ENCODE measurements at regions not wholly inside any gene's neighbourhood (a gene's known extent, or its start where the extent isn't known, plus 50 kb on each side); places are given as distances from the start of the nearest gene placed in this dataset.

DNA sequence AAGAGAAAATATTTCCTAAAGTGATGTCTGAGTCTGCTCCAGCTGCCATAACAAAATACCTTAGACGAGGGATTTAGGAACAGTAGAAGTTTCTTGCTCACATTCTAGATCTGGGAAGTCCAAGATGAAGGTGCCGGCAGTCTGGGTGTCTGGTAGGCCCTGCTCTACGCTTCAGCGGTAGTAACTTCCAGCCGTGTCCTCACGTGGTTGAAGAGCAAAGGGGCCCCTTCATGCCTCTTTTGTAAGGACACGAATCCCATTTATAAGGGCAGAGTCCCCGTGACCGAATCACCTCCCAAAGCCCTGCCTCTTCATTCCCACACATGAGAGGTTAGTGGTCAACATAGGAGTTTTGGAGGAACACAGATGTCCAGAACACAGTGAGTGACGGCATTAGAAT lies 52.2 kb upstream of the INPP5A start:
- no peak for DNase-seq (ENCODE audit: low spot score in 2 of 2)
- Histone ChIP-seq H3K36me3 (no peaks in the 10 kb centered on the region), H3K4me3 (no peak overlapping the region), H3K4me1 (no peaks in the 10 kb centered on the region), H3K27ac (no peak overlapping the region), H3K9me3 (no peaks in the 10 kb centered on the region), H3K27me3 (no peaks in the 10 kb centered on the region)
- TF ChIP-seq POLR2A (IDR thresholded peaks at IDR 0.05) (no peak), POLR2AphosphoS5 (IDR thresholded peaks at IDR 0.05) (no peak)
- TF ChIP-seq, protein P1, sequence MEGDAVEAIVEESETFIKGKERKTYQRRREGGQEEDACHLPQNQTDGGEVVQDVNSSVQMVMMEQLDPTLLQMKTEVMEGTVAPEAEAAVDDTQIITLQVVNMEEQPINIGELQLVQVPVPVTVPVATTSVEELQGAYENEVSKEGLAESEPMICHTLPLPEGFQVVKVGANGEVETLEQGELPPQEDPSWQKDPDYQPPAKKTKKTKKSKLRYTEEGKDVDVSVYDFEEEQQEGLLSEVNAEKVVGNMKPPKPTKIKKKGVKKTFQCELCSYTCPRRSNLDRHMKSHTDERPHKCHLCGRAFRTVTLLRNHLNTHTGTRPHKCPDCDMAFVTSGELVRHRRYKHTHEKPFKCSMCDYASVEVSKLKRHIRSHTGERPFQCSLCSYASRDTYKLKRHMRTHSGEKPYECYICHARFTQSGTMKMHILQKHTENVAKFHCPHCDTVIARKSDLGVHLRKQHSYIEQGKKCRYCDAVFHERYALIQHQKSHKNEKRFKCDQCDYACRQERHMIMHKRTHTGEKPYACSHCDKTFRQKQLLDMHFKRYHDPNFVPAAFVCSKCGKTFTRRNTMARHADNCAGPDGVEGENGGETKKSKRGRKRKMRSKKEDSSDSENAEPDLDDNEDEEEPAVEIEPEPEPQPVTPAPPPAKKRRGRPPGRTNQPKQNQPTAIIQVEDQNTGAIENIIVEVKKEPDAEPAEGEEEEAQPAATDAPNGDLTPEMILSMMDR (IDR thresholded peaks at IDR 0.05), result no peak
- intact Hi-C loops (cut with DNase I; ENCODE audit: low total_unique reads), result no loop called here

DNA sequence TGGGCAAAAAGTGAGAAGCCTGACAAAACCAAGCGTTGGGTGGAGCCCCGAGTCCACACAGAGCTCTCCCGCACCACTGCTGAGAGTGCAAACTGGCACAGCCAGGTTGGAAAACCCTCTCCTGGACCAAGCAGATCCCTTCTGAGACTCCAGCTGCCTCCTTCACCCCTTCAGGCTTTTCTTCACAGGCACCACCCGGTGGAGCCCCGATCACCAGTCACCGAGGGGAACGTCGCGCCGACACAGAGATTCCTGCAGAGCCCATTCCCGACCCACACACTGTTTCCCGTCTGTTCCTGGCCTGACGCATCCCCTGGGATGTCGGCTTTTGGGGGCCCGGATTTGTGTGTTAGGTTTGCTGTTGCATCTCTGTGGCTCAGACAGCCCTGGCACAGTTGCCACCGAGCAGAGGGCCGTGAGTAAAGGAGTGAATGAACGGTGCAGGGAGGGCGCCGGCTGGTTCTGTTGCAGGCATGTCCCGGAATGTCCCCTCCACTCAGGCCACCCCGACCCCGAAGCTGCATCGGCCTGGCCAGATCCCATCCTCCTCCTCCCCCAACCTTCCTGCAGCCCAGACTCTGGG lies 51.0 kb upstream of the INPP5A start:
- Histone ChIP-seq H3K4me3 (no peak overlapping the region), H3K9me3 (no peaks in the 10 kb centered on the region), H3K27me3 (no peaks in the 10 kb centered on the region), H3K36me3 (no peaks in the 10 kb centered on the region), H3K27ac (no peak overlapping the region), H3K4me1 (no peaks in the 10 kb centered on the region)
- DNase-seq (ENCODE audit: low spot score in 2 of 2), result peak in 1 of 2 donors; percentile 41
- TF ChIP-seq POLR2A (IDR thresholded peaks at IDR 0.05) (no peak), POLR2AphosphoS5 (IDR thresholded peaks at IDR 0.05) (no peak)
- TF ChIP-seq, protein P1 (IDR thresholded peaks at IDR 0.05), result no peak
- intact Hi-C loops (cut with DNase I; ENCODE audit: low total_unique reads), result no loop called here

DNA sequence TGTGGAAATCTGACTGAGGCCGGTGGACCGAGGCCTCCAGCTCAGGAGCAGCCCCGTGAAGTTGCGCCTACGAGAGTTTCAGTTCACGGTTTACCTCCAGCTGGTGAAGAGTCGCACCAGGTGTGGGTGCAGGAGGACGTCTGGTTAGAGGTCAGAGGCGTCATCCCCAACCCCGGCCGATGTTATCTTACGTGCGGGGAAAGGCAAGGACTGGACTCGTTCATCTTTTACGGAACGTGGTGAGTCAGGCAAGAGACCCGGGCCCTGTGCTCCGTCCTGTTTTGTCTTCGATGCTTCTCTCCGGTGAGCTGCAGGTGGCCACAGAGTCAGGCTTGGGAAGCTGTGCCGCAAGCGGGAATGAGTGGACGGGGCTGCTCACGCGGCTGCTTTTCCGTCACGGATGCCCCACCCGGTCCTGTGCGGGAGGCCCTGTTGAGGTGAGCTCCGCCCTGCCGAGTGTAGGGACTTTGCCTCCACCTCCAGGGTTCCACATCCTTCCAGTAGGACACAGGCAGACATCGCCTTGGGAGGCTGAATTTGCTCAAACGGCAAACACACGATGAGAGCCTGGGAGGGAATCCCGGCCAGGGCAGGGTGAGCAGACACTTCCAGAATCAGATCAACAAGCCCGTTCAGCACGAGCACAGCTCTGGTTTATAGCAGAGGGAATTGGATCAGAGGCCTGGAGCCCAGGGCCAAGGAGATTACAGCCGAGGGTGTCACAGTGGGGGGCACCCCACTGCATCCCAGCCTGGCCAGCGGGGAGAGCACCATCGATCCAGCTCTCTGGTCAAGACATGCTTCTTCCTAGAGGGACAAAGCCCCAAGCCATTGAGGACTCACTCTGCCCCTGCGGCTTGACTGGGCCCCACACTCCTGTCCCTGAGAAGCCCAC lies 50.1 kb upstream of the INPP5A start:
- intact Hi-C loops (cut with DNase I; ENCODE audit: low total_unique reads), result no loop called here
- Histone ChIP-seq H3K4me3 (no peak overlapping the region), H3K9me3 (no peaks in the 10 kb centered on the region), H3K36me3 (no peaks in the 10 kb centered on the region), H3K27me3 (no peaks in the 10 kb centered on the region), H3K4me1 (no peaks in the 10 kb centered on the region), H3K27ac (no peak overlapping the region)
- peak in 1 of 2 donors; percentile 47 for DNase-seq (ENCODE audit: low spot score in 2 of 2)
- TF ChIP-seq POLR2A (IDR thresholded peaks at IDR 0.05) (no peak), POLR2AphosphoS5 (IDR thresholded peaks at IDR 0.05) (no peak)
- TF ChIP-seq, protein P1 (IDR thresholded peaks at IDR 0.05), result no peak

All from breast epithelium (tissue), 4 donors.